HG03457 (cell line): ENCODE measurements at regions not wholly inside any gene's neighbourhood (a gene's known extent, or its start where the extent isn't known, plus 50 kb on each side); places are given as distances from the start of the nearest gene placed in this dataset.
"Not testable (repeated sequence)": the region's sequence is repeated elsewhere in the genome, so short reads cannot be mapped to it uniquely, and the experiment has no call there.

ENCODE experiments used
- ATAC-seq: cut with Tn5 transposase; IDR thresholded peaks from one replicate; pipeline ENCODE4 v1.9.1; 2021; ENCODE audit warnings: moderate number of reproducible peaks; ENCODE audit not compliant: unreplicated experiment

DNA sequence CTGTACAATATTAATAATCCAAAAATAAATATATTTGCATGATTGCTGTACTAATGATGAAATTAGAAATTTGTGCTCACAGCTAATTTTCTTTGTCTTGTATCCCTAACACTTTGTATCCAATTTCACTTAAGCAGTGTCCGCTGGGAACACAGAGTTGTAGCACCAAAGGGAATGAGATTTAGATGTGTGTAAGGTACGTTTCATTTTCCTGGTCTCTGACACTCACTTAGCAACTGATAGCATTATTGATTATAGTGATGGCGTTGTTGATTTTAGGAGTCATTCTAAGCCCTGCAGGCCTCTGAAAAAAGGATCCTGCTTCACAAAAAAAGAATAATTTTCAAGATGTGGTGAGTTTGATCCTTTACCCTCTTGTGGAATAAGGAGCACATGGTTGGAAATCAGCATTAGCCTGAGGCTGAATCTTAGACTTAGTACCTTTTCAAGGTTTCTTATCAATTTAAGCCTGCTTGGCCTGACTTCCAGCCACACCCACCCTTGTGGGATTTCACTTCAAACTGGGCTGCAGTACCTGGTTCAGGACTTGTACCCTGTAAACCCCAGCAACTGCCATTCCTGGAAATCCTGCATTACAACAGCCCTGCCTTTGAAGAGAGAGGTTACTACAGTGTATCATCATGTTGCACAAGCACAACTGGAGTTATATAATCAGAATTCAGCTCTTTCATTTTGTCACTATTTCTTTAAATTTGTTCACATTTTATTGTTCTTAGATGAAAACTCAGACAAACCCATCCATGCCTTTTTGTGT lies 116.2 kb downstream of the RND3 start:
- no peak for ATAC-seq

DNA sequence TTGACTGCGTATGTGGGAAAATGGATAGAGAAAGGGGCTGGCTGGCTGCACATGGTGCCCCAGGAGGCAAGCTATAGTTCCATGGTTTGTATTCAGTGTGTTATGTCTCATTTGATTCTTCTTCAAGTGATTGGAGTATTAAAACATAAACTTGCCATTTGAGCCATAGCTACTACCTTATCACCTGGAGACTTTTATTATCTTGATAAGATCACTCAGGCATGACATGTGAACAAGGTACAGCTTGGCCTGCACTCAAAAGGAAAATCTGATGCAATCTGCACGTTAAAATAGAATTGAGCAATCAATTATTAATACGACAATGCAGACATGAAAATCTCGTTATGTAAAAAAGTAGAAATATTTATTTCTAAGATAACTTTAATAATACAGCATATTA lies 116.9 kb downstream of the RND3 start:
- no peak for ATAC-seq

DNA sequence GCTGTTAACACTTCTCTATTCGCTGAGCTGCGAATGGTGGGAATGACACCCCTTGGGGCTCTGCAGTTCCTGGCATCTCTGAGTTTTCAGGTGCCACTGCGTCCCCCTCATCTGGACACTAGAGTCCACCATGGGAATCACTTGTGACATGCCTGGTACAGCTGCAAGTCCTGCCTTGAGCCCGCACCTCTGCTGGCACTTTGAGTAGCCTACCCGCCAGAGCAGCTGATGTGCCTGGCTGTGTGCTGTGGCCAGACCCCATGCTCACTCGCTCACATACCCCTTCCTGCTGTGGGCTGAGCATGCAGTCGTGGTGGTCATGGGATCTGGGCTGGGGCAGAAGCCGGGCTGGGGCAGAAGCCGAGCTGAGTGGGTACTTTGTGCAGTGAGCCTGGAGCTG lies 117.6 kb downstream of the RND3 start:
- no peak for ATAC-seq

DNA sequence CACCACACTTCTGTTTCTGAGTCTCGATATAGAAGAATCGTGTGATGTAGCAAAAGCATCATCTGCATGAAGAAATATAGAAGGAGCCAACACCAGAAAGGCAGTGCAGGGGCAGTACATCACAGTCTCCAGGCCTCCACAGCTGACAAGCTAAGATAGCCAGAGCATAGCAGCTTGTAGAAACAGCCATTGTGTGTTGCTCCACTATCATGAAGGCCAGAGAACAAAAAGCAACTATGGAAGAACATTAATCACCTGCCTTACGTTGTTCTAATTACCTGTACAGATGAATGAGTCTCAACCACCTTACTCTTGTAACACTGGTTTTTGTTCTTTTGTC lies 129.0 kb downstream of the RND3 start:
- no peak for ATAC-seq

DNA sequence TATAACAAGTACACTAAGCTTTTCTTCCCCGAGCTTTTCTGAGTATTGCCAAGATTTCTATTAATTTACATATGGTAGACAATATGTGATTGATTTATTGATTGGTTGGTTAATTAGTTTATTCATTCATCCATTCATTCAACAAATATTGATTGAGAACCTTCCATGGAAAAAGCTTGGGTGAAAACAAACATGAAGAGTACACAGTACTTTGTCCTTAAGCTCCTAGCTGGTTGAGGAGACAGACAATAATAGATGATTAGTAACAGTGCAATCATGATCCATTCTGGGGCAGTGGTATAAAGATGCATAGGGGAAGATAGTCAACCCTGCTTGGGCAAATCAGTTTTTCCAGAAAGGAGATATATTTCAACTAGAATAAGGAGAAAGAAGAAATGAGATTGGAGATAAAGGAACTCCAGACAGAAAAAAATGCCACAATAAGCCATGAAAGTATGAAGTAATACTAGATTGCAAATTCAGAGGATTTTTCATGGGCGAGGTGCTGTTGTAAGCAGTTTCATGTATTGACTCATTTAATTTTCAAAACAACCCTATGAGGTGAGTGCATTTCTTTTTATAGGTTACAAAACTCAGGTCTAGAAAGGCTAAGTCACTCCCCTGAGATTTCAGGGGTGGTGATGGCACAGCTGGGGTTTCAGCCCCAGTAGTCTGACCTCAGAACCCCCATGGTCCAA lies 129.5 kb downstream of the RND3 start:
- ATAC-seq: peak; percentile 88

DNA sequence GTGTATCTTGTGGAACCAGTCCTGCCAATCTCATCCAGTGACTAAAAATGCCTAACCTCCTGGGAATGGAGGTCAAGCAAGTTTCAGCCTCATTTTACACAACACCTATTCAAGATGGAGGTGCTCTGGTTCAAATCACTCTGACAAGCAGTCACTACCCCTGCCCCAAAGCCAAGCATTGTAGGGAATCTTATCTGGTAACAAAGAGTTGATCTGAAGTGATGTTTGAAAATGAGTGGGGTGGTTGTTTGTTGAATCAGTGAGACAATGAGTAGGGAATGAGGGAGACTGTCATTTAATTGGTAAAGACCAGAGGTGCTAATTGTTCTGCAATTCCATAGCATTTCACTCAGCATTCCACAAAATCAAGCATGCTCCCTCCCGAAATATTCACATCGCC lies 132.0 kb downstream of the RND3 start:
- no peak for ATAC-seq

DNA sequence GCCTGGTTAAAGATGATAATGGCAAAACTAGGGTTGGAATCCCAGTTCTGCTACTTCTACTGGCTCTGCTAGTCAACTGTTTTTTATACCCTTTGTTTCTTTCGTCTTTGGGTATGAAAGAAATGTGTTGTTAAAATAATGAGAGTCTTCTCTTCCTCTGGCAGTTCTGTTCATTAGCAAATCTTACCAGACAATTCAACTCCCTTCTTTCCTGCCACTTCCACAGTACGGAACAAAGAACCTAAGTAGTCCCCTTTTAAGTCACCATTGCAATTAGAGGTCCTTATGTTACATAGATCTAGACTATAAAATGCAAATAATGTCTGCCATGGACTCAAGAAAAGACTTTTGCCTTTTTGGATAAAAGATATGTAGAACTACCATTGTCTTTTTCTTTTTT lies 134.1 kb downstream of the RND3 start:
- no peak for ATAC-seq

DNA sequence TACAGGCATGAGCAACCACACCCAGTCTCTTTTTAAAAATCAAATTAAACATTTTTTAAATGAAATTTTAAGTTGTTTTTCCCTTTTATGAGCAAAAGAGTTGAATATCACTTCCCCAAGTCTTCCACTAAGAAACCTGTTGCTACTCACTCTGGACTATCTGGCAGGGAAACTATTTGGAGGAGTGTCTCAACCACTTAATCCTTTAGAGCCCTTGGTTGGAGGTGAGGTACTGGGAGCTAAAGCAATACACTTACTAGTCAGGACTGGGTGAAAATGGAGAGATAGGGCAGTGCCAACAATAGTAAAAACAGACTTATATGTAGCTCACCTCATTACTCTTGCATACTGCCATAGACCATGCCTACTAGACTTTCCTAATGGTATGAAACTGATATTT lies 135.5 kb downstream of the RND3 start:
- ATAC-seq: no peak

DNA sequence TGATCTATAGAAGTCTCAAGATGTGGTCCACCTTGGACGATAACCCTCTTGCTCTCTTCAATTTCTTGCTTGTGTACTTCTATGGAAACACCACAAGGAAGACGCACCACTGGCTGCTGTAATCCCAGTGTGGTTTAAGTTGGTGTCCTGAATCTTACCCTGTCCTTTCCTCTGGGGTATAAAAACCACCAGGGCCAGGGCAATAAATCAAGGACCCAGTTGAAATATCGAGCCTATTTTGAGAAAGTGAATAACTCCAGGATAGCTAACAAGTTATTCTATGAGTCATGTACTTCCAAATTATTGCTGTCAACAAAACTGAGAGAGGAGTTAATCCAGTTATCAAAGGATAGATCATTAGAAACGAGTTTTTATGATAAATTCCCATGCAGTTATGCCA lies 137.0 kb downstream of the RND3 start:
- ATAC-seq: no peak

DNA sequence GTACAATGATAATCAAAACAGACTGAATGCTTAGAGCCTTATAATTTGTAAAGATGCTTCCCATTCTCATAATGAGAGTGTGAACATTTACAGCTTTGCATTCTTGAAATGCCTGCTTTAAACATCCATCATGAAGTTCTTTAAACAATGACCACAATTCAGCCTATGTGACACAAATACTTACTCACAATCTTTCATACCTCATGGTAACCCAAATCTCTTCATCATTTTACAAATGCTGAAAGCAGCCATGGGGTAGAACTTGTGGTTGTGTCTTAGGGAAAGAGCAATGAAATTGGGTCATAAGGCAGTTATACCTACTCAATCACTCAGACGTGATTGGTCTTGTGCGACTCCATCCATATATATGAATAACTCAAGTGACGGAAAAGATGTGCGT lies 140.7 kb downstream of the RND3 start:
- ATAC-seq: no peak

DNA sequence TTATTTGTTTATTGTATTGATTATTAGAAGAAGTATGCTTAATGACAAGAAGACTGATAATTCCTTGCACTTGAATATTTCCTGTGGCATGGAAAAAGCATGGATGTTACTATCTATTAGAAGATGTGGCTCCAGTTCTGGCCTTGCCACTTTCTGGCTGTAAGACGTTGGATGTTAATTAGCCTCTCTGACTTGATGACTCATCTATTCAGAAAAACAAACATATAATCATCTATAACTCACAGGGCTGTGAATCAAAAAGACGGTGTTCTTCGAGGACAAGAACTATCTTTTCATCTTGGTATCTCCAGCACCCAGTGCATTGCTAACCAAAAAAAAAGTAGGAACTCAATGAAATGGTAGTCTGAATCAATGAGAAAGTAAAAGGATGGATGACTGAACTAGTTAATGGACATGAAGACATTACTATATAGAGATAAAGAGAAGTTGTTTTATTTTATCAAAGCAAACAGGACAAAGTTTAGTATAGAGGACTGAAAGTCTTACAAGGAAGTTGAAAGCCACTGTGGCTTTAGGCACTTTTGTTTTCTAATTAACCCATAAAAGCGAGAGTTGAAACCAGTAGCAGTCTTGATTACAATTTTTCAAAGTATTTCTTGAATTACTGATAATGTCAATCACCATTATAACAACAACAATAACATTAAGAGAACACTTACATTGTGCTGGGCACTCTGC lies 145.3 kb downstream of the RND3 start:
- no peak for ATAC-seq

DNA sequence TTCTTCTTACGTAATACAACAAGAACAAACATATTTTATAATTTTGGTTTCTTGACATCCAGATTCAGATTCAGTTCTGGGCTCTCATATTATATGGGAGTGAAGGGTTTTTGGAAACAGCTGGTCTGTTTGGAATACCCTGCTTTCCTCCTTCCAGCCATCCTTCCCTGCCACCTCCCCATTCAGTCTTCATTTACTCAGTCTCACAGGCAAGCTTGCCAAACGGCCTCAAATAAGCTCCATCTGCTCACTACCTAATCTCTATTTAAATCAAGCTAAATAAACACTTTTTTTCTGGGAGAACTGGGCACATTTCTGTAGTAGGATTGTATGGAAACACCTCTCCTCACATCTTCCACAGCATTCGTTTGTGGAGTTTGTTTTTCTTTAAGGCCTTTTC lies 147.5 kb downstream of the RND3 start:
- ATAC-seq: no peak

DNA sequence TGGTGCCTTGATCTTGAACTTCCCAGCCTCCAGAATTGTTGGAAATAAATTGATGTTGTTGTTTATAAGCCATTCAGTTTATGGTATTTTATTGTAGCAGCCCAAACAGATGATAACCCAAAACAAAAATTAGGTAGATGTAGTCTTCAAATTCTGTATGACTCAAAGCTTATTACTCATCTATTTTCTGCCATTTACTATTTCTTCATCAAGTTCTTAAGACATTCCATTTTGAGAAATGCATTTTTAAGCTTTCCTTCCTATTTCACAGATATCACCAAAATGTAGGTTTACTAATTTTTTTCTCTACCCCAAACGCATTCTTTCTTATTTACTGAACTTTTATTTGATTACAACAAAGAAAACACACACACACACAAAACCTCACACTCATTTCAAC lies 148.2 kb downstream of the RND3 start:
- ATAC-seq: no peak

DNA sequence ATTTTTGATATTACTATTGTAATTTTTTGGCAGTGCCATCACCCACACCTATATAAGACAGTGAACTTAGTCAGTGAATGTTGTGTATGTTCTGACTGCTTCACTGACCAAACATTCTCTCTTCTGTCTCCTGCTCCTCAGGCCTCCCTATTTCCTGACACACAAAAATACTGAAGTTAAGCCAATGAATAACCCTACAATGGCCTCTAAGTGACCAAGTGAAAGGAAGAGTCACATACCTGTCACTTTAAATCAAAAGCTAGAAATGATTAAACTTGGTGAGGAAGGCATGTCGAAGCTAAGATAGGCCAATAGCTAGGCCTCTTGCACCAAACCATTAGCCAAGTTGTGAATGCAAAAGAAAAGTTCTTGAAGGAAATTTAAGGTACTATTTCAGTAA lies 151.9 kb downstream of the RND3 start:
- ATAC-seq: no peak

DNA sequence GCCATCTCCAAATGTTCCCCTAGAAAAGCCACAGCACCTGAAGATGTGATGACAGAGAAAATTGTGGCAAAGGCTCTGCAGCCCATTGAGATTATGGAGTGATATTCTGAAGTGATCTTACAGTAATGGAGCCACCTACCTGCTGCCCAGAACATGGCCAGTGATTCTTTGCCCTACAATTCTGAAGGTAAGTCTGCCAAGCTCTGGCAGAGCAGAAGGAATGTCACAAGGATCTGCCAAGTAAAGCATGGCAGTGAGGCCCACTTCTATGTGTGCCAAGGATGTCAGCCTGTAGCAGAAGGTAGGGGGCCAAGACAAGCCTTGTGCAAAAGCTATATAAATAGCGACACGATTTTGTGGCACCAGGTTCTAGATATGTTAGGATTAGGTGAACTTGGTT lies 155.1 kb downstream of the RND3 start:
- no peak for ATAC-seq

DNA sequence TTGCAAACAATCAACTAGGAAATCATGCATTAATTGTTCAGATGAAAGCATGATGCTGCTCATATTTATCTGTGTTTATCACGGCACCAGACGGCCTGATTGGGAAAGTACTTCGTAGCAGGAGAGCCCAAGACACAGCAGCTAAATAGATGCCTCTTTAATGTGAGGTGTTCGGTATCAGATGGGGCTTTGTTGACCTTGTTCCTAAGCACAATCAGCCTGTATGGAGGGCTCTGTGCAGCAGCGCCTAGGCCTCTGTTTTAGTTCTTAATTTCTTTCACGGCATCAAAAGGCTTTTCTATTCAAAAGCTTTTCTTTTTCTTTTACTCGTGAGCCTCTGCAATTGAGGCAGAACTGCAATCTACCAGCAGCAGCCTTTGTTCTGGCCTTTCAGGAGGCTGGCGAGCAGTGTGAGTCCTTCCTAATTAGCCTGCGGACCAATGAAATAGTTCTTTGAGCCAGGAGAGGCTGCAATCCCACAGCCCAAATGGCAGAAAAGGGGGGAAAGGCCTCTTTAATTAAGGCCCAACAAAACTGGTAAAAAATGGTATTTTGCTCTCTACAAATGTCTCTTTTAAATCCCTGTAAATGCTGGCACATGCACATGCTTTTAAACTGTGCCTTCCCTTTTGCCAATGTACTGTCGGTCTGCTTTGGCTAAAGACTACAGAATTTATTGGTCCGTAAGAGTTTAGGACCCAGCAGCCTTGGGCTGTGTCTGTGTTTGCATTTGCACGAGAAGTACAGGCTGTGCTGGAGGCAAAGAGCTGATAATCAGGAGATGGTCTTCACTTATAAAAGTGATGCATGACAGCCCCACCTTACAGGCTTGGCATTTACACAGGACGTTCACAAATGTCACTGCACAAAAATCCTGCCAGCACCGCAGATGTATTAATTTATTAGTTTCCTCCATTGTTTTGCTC lies 159.6 kb downstream of the RND3 start:
- no peak for ATAC-seq

DNA sequence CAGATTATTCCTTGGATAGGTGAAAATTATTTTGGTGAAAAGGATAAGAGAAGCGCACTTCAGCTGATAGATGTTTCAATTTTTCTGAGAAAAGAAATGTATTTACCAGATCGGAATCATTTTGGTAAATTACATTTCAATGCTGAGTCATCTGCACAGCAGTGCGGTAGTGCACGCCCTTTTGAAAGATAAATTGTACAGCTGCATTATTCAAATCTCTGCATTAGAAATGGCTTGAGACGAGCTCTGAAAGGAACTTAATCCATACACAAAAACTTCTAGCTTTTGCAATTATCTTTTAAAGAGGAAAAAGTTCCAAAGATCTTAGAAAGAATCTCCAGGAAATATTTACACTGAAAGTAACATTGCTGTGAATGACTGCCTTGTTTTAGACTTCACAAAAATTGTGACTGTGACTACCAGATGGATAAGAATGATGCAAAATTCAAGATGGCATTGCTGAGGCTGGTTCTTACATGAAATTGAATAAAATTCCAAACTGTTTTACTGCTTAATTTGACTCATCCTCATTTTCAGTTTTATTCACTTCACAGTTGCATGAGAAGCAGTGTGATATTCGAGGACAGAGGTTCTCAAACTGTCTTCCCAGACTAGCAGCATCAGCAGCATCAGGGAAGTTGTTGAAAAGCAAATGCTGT lies 161.7 kb downstream of the RND3 start:
- ATAC-seq: no peak

DNA sequence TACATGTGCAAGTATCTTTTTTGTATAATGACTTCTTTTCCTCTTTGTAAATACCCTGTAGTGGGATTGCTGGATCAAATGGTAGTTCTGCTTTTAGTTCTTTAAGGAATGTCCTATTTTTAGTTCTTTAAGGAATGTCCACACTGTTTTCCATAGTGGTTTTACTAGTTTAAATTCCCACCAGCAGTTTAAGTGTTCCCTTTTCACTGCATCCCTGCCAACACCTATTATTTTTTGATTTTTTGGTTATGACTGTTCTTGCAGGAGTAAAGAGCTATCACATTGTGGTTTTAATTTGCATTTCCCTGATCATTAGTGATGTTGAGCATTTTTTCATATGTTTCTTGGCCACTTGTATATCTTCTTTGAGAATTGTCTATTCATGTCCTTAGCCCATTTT lies 164.4 kb downstream of the RND3 start:
- ATAC-seq: not testable (repeated sequence)

DNA sequence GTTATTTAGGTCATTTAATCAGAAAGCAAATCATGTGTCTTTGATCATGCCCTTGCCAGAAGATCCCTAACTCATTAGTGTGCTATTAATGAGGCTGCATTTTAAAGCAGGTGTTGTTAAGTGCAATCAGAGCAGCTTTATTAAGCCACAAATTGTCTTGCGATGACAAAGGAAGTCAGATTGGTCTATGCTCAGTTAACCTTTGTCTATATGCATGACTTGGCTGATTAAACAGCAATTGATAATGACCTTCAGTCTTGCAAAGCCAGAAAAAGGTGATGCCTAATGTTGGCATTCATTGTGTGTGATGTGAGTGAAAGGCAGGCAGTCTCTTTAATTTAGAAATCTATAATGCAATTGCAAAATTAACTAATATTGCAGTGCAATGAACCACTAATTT lies 166.9 kb downstream of the RND3 start:
- no peak for ATAC-seq

DNA sequence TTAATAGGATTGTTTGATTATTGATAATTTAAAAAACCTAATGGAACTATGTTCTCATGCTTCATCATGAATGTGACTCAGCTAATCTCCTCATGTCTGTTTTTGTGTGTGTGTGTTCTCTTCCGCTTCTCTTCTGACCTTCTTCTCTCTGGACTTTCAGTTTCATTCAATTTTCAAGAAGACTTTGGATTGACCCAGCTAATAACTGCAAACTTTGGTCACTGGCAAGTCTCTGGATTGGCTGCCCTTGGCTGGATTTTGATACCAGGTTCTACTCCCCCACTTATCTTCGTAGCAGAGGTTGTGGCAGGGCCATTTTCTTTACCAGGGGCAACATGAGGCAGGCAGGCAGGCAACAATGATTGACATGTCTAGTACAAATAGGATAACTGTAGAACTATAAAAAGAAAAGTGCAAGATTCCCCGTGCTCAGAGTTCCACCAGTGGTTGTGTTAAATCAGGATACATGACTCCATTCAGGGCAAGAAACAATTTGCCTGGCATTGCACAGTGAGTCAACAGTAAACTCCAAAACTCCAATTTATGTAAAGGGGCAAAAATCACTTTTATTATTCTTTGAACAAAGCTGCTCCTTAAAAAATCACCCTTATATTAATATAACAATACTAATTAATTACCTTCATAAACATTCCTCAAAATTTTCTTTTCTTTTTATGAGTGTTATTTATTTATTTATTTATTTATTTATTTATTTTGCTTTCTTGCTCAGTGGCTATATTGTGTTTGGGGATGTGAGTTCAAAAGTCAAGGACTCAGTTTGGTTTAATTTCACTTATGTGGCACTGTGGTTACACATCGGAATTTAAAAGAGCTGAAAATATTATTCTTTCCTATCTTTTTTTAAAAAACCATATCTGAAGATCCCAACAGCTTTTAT lies 167.6 kb downstream of the RND3 start:
- no peak for ATAC-seq
